HCT116 (cell line): ENCODE measurements at regions not wholly inside any gene's neighbourhood (a gene's known extent, or its start where the extent isn't known, plus 50 kb on each side); places are given as distances from the start of the nearest gene placed in this dataset.

Experiments
- ATAC-seq: fragments of 200-7000 bp; cut with Tn5 transposase; 2 replicates; pipeline ENCODE4 v1.9.1; 2020; ENCODE audit warnings: mild to moderate bottlenecking, moderate library complexity
- BruUV-seq: library from RNA; stranded (reverse); fragments of 400-500 nt; replicated peaks from 2 replicates; lab custom pipeline; 2021; lab: Mats Ljungman, UMichigan
- CTCF ChIA-PET: fragments of 300-600 bp; sonication (Branson Sonifier 250); formaldehyde crosslinking; loops from one replicate; lab custom pipeline; 2021; ENCODE audit warnings: antibody characterized with exemption; lab: Charles Lee
- POLR2A ChIA-PET: fragments of 300-600, 350-600 bp; sonication (Branson Sonifier 250); formaldehyde crosslinking; loops from one replicate; lab custom pipeline; 2021; ENCODE audit warnings: antibody characterized with exemption; lab: Charles Lee
- RAD21 ChIA-PET, 2 experiments: fragments of 300-600 bp; sonication (Branson Sonifier 250); formaldehyde crosslinking; loops; one replicate each; lab custom pipeline; 2023; ENCODE audit warnings: low total read pairs in 2 of 2; ENCODE audit not compliant: uncharacterized antibody in 2 of 2, unreplicated experiment in 2 of 2, low non-redundant PET in 1 of 2; lab: Charles Lee
- DNase-seq: peaks from one replicate; pipeline ENCODE4 v3.0.0-alpha.2; 2010; ENCODE audit warnings: low read depth, low spot score
- H2AFZ ChIP-seq: fragments of 200-600 bp; shearing (Covaris generic), sonication (generic); 2 replicates; pipeline ENCODE4 v1.6.1; 2017; ENCODE audit warnings: low read depth, mixed run types, mixed read lengths, antibody characterized with exemption, low read length; ENCODE audit not compliant: poor library complexity, severe bottlenecking
- H3K27ac ChIP-seq: 2 replicates; pipeline ENCODE4 v1.5.1; 2012; ENCODE audit warnings: low read depth, low read length
- H3K27me3 ChIP-seq: fragments of 200-600 bp; sonication (generic); 2 replicates; pipeline ENCODE4 v1.6.1; 2016; ENCODE audit warnings: mixed run types, low read length, mixed read lengths; ENCODE audit not compliant: insufficient read depth
- H3K36me3 ChIP-seq, 2 experiments: fragments of 200-500 bp in 1 of 2; fragments of 200-600 bp in 1 of 2; sonication (Bioruptor generic) in 1 of 2; sonication (generic) in 1 of 2; 2 replicates each; pipeline versions ENCODE4 v1.5.1 to v1.6.1; 2014 to 2016; ENCODE audit warnings: low read length in 2 of 2, inconsistent platforms in 1 of 2, mixed read lengths in 1 of 2, mixed run types in 1 of 2; ENCODE audit not compliant: insufficient read depth in 2 of 2, control insufficient read depth in 1 of 2
- H3K4me1 ChIP-seq, 2 experiments: fragments of 200-600 bp in 1 of 2; sonication (generic) in 1 of 2; 2 replicates each; pipeline versions ENCODE4 v1.5.1 to v1.6.1; 2012 to 2017; ENCODE audit warnings: low read length in 2 of 2, inconsistent platforms in 1 of 2, mild to moderate bottlenecking in 1 of 2, mixed read lengths in 1 of 2, mixed run types in 1 of 2, moderate library complexity in 1 of 2; ENCODE audit not compliant: insufficient read depth in 2 of 2, control insufficient read depth in 1 of 2
- H3K4me2 ChIP-seq: fragments of 200-600 bp; sonication (generic); 2 replicates; pipeline ENCODE4 v1.6.1; 2017; ENCODE audit warnings: mixed run types, low read length, mixed read lengths
- H3K4me3 ChIP-seq, 2 experiments: fragments of 200-600 bp in 1 of 2; sonication (generic) in 1 of 2; replicated peaks in 1 of 2; 2 replicates each; pipeline ENCODE4 v1.5.1; 2011 to 2016; ENCODE audit warnings: low read length in 2 of 2, control low read depth in 1 of 2, low read depth in 1 of 2, mild to moderate bottlenecking in 1 of 2, mixed read lengths in 1 of 2, mixed run types in 1 of 2
- H3K79me2 ChIP-seq: fragments of 200-600 bp; sonication (generic); 2 replicates; pipeline ENCODE4 v1.6.1; 2017; ENCODE audit warnings: mild to moderate bottlenecking, mixed run types, low read length, moderate library complexity, mixed read lengths; ENCODE audit not compliant: insufficient read depth
- H3K9ac ChIP-seq: fragments of 200-600 bp; sonication (generic); 2 replicates; pipeline ENCODE4 v1.6.1; 2016; ENCODE audit warnings: low read length, mixed read lengths
- H3K9me2 ChIP-seq: fragments of 200-600 bp; sonication (generic), shearing (Covaris generic); 2 replicates; pipeline ENCODE4 v1.6.1; 2017; ENCODE audit warnings: mixed run types, mild to moderate bottlenecking, moderate library complexity; ENCODE audit not compliant: insufficient read depth
- H3K9me3 ChIP-seq, 2 experiments: fragments of 200-500 bp in 1 of 2; fragments of 200-600 bp in 1 of 2; sonication (Bioruptor generic) in 1 of 2; sonication (generic) in 1 of 2; 2 replicates each; pipeline ENCODE4 v1.6.1; 2014 to 2017; ENCODE audit warnings: low read length in 2 of 2, mixed read lengths in 2 of 2, inconsistent platforms in 1 of 2, low read depth in 1 of 2, mild to moderate bottlenecking in 1 of 2, mixed run types in 1 of 2, moderate library complexity in 1 of 2; ENCODE audit not compliant: control insufficient read depth in 1 of 2, insufficient read depth in 1 of 2
- H4K20me1 ChIP-seq: fragments of 200-600 bp; sonication (generic), shearing (Covaris generic); 2 replicates; pipeline ENCODE4 v1.6.1; 2017; ENCODE audit warnings: mixed run types, mild to moderate bottlenecking, moderate library complexity; ENCODE audit not compliant: insufficient read depth
- CEBPB ChIP-seq: IDR thresholded peaks from 2 replicates; pipeline ENCODE4 v1.6.1; 2012; ENCODE audit warnings: low read depth
- EZH2 ChIP-seq: fragments of 200-600 bp; sonication (generic); IDR thresholded peaks from 2 replicates; pipeline ENCODE4 v1.6.1; 2017; ENCODE audit warnings: antibody characterized with exemption, mixed run types
- FOSL1 ChIP-seq: IDR thresholded peaks from 2 replicates; pipeline ENCODE4 v1.6.1; 2012; ENCODE audit warnings: low read depth
- JUND ChIP-seq: IDR thresholded peaks from 2 replicates; pipeline ENCODE4 v1.6.1; 2012
- POLR2A ChIP-seq: IDR thresholded peaks from 2 replicates; pipeline ENCODE4 v1.7.0; 2011; ENCODE audit warnings: borderline replicate concordance; ENCODE audit not compliant: insufficient read depth, insufficient read length; ENCODE audit errors: extremely low read depth
- POLR2AphosphoS5 ChIP-seq: IDR thresholded peaks from 2 replicates; pipeline ENCODE4 v1.6.1; 2011; ENCODE audit warnings: mild to moderate bottlenecking, low read depth, low read length, moderate library complexity
- RAD21 ChIP-seq: IDR thresholded peaks from 2 replicates; pipeline ENCODE4 v1.6.1; 2012; ENCODE audit warnings: low read depth, mild to moderate bottlenecking
- SIN3A ChIP-seq: IDR thresholded peaks from 2 replicates; pipeline ENCODE4 v1.6.1; 2012; ENCODE audit warnings: low read depth
- YY1 ChIP-seq: IDR thresholded peaks from 2 replicates; pipeline ENCODE4 v1.6.1; 2011; ENCODE audit warnings: low read length, low read depth, moderate library complexity, mild to moderate bottlenecking; ENCODE audit not compliant: insufficient replicate concordance; ENCODE audit errors: extremely low read depth
- ZNF274 ChIP-seq: fragments of 200-500 bp; sonication (Bioruptor generic); IDR thresholded peaks from 2 replicates; pipeline ENCODE4 v1.6.1; 2014; ENCODE audit warnings: mild to moderate bottlenecking, low read depth, low read length, inconsistent platforms
- intact Hi-C: fragments of 100-400 bp; cut with micrococcal nuclease; formaldehyde crosslinking; loops from 2 replicates; pipeline ENCODE4 v1.10.0; 2022
- TF ChIP-seq, protein P1 (sequence below): IDR thresholded peaks from 2 replicates; pipeline ENCODE4 v1.6.1; 2011; ENCODE audit warnings: mild to moderate bottlenecking, low read length, moderate library complexity; ENCODE audit not compliant: insufficient replicate concordance; ENCODE audit errors: extremely low read depth
- TF ChIP-seq, protein P2 (sequence below): IDR thresholded peaks from 2 replicates; pipeline ENCODE4 v1.6.1; 2012; ENCODE audit warnings: low read depth

DNA sequence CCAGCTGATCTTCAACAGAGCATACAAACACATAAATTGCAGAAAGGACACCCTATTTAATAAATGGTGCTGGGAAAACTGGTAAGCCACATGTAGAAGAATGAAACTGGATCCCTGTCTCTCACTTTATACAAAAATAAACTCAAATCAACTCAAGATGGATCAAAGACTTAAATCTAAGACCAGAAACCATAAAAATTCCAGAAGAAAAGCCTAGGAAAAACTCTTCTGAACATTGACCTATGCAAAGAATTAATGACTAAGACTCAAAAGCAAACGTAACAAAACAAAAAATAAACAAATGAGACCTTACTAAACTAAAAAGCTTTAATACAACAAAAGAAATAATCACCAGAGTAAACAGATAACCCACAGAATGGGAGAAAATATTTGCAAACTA, 74.5 kb upstream of the ABCC4 start:
- ChIA-PET CTCF (no interaction called here), RAD21 (no interaction called here), POLR2A (no interaction called here)
- no peaks in the 10 kb centered on the region for H3K79me2 ChIP-seq
- ATAC-seq: no peak
- DNase-seq: no peak
- no peak for TF ChIP-seq ZNF274
- TF ChIP-seq, protein P1, sequence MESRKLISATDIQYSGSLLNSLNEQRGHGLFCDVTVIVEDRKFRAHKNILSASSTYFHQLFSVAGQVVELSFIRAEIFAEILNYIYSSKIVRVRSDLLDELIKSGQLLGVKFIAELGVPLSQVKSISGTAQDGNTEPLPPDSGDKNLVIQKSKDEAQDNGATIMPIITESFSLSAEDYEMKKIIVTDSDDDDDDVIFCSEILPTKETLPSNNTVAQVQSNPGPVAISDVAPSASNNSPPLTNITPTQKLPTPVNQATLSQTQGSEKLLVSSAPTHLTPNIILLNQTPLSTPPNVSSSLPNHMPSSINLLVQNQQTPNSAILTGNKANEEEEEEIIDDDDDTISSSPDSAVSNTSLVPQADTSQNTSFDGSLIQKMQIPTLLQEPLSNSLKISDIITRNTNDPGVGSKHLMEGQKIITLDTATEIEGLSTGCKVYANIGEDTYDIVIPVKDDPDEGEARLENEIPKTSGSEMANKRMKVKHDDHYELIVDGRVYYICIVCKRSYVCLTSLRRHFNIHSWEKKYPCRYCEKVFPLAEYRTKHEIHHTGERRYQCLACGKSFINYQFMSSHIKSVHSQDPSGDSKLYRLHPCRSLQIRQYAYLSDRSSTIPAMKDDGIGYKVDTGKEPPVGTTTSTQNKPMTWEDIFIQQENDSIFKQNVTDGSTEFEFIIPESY: no peak
- TF ChIP-seq FOSL1: no peak
- no peak for TF ChIP-seq JUND
- TF ChIP-seq CEBPB: no peak
- no peak for TF ChIP-seq SIN3A
- TF ChIP-seq, protein P2, sequence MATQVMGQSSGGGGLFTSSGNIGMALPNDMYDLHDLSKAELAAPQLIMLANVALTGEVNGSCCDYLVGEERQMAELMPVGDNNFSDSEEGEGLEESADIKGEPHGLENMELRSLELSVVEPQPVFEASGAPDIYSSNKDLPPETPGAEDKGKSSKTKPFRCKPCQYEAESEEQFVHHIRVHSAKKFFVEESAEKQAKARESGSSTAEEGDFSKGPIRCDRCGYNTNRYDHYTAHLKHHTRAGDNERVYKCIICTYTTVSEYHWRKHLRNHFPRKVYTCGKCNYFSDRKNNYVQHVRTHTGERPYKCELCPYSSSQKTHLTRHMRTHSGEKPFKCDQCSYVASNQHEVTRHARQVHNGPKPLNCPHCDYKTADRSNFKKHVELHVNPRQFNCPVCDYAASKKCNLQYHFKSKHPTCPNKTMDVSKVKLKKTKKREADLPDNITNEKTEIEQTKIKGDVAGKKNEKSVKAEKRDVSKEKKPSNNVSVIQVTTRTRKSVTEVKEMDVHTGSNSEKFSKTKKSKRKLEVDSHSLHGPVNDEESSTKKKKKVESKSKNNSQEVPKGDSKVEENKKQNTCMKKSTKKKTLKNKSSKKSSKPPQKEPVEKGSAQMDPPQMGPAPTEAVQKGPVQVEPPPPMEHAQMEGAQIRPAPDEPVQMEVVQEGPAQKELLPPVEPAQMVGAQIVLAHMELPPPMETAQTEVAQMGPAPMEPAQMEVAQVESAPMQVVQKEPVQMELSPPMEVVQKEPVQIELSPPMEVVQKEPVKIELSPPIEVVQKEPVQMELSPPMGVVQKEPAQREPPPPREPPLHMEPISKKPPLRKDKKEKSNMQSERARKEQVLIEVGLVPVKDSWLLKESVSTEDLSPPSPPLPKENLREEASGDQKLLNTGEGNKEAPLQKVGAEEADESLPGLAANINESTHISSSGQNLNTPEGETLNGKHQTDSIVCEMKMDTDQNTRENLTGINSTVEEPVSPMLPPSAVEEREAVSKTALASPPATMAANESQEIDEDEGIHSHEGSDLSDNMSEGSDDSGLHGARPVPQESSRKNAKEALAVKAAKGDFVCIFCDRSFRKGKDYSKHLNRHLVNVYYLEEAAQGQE: no peak
- no peak for TF ChIP-seq RAD21
- no peak for TF ChIP-seq POLR2AphosphoS5
- no peak for TF ChIP-seq POLR2A
- TF ChIP-seq YY1: no peak
- TF ChIP-seq EZH2: no peak
- H3K36me3 ChIP-seq: no peaks in the 10 kb centered on the region
- H2AFZ ChIP-seq: no peak overlapping the region
- intact Hi-C loops: no loop called here
- H3K4me1 ChIP-seq: peaks cover 6% of the 10 kb centered on the region in 2 experiments
- H3K9ac ChIP-seq: no peak overlapping the region
- no peaks in the 10 kb centered on the region for H4K20me1 ChIP-seq
- H3K27me3 ChIP-seq: no peaks in the 10 kb centered on the region
- H3K9me2 ChIP-seq: no peaks in the 10 kb centered on the region
- no peaks in the 10 kb centered on the region for H3K9me3 ChIP-seq
- no peak overlapping the region for H3K27ac ChIP-seq
- no peak overlapping the region for H3K4me2 ChIP-seq
- no peak overlapping the region for H3K4me3 ChIP-seq
- BruUV-seq: no TSS peak
